Natural killer cell treated with Interleukin-12 subunit alpha and Interleukin-12 subunit beta and Interleukin-15 and Interleukin-18, amount 100 ng/mL, for 72 hours (primary cell): ENCODE measurements at regions not wholly inside any gene's neighbourhood (a gene's known extent, or its start where the extent isn't known, plus 50 kb on each side); places are given as distances from the start of the nearest gene placed in this dataset.

Experiments used
- ATAC-seq, 2 donors: fragments of 150-1000 bp; cut with Tn5 transposase in 1 of 2; sonication (Bioruptor Pico), chemical (Tn5 transposase) in 1 of 2; 2 replicates each; pipeline ENCODE4 v1.10.0; 2021
- DNase-seq: peaks from one replicate; pipeline ENCODE4 v3.0.0; 2022; ENCODE audit warnings: low spot score
- H3K27ac Mint-ChIP-seq, 2 donors: 1 replicate in 1 of 2; 2 replicates in 1 of 2; pipeline ENCODE4 v1.8.0; 2022; ENCODE audit warnings: mixed read lengths in 2 of 2, mild to moderate bottlenecking in 1 of 2, moderate library complexity in 1 of 2
- H3K27me3 Mint-ChIP-seq, 2 donors: 1 replicate in 1 of 2; 2 replicates in 1 of 2; pipeline ENCODE4 v1.8.0; 2022; ENCODE audit warnings: mixed read lengths in 2 of 2
- H3K36me3 Mint-ChIP-seq: one replicate; pipeline ENCODE4 v1.8.0; 2022; ENCODE audit warnings: mixed read lengths
- H3K4me1 Mint-ChIP-seq, 2 donors: 1 replicate in 1 of 2; 2 replicates in 1 of 2; pipeline ENCODE4 v1.8.0; 2022; ENCODE audit warnings: low read depth in 2 of 2, mixed read lengths in 2 of 2, mild to moderate bottlenecking in 1 of 2
- H3K4me3 Mint-ChIP-seq: one replicate; pipeline ENCODE4 v1.8.0; 2022; ENCODE audit warnings: mixed read lengths
- H3K9me3 Mint-ChIP-seq: 2 replicates; pipeline ENCODE4 v1.8.0; 2022; ENCODE audit warnings: mixed read lengths

DNA sequence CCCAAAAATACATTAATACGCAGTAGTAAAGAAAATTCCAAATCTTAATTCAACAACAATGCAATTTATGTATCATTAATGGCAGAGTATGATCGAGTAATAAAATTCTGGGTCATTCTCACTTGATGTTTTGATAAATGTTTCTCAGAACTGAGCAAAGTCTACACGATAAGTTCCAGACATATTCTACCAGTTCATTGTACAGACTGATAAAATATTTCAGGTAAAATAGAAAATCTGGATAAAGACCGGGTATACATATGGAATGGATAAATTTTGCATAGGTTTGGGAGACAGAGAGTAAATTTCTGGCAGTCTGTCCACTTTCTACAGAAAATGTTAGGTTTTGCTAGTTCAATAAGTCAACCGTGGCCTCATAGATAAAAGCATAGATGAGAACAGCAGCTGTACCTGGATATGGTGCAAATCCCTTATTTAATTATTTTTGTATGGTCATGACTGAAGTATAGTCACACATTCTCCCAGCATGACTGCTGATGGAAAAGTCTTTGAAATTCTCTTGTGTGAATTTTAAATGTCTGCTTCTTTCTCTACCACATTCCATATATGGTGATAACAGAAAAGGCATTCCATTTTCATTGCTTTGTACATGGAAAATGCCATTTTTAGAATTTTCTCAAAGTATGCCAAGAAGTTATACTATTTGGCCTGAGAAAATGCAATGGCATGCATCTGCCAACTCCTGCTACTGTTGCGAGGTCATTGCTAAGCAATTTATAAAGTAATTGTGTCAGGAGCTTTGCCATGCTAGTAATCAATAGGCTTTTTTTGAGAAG, 301.9 kb upstream of the ARSJ start:
- H3K27ac Mint-ChIP-seq: no peak overlapping the region
- H3K4me3 Mint-ChIP-seq: no peak overlapping the region
- ATAC-seq: no peak
- no peaks in the 10 kb centered on the region for H3K27me3 Mint-ChIP-seq
- no peaks in the 10 kb centered on the region for H3K36me3 Mint-ChIP-seq
- H3K9me3 Mint-ChIP-seq: no peaks in the 10 kb centered on the region
- DNase-seq: no peak
- H3K4me1 Mint-ChIP-seq: no peaks in the 10 kb centered on the region

DNA sequence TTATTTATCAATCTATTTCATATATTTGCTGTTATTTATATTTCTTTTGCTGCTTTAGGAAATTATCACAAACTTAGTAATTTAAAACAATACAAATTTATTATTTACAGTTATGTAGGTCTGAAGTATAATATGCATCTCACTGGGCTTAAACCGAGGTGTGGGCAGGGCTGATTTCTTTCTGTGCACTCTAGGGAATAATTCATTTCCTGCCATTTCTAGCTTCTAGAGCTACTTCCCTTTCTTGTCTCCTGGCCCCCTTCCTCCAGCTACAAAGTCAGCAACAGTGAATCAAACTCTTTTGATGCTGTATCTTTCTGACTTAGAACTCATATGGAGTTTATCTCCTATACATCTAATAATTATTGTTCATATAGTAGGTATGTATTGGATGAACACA, 303.5 kb upstream of the ARSJ start:
- Mint-ChIP-seq H3K4me1 (no peaks in the 10 kb centered on the region), H3K36me3 (peaks cover under 1% of the 10 kb centered on the region), H3K9me3 (no peaks in the 10 kb centered on the region), H3K4me3 (no peak overlapping the region), H3K27ac (no peak overlapping the region), H3K27me3 (no peaks in the 10 kb centered on the region)
- DNase-seq: no peak
- no peak for ATAC-seq

DNA sequence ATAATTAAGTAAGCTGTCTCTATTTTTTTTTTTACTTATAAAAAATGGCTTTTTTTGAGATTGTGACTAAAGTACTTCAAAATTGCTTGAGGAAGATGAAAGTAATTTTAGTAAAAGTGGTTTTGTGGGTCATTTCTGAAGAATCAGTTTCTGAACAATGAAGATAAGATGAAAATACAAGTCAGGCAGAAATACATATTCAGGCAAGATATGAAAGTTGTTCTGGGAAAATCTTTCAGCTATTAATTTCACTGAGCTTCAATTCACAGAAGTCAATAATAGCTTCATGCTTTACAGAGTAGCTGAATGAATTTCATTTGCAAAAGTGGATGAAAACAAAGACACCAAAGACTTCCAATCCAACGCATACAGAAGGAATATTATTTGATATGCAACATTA, 305.2 kb upstream of the ARSJ start:
- no peak overlapping the region for H3K27ac Mint-ChIP-seq
- H3K9me3 Mint-ChIP-seq: peaks cover 5% of the 10 kb centered on the region
- DNase-seq (no peak), ATAC-seq (no peak)
- H3K36me3 Mint-ChIP-seq: peaks cover 6% of the 10 kb centered on the region
- no peaks in the 10 kb centered on the region for H3K4me1 Mint-ChIP-seq
- no peaks in the 10 kb centered on the region for H3K27me3 Mint-ChIP-seq
- H3K4me3 Mint-ChIP-seq: no peak overlapping the region

DNA sequence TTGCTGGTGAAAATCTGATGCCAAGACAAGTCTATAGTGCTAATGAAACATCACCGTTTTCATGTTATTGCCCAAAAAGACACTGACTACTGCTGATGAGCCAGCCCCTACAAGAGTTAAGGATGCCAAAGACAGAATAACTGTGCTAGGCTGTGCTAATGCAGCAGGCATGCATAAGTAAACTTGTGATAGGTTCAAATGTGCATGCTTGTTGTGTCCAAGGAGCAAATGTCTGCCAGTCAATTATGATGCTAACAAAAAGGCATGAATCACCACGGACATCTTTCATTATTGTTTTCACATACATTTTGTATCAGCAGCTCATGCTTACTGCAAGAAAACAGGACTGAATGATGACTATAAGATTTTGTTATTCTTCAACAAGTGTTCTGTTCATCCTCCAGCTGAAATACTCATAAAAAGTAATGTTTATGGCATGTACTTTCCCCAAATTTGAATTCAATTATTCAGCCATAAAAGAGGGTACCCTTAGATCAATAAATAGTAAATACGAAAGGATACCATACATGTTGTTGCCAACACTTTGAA, 306.9 kb upstream of the ARSJ start:
- no peak overlapping the region for H3K27ac Mint-ChIP-seq
- ATAC-seq (no peak), DNase-seq (no peak)
- H3K27me3 Mint-ChIP-seq: no peaks in the 10 kb centered on the region
- peaks cover 6% of the 10 kb centered on the region for H3K36me3 Mint-ChIP-seq
- H3K9me3 Mint-ChIP-seq: peaks cover 10% of the 10 kb centered on the region
- no peak overlapping the region for H3K4me3 Mint-ChIP-seq
- no peaks in the 10 kb centered on the region for H3K4me1 Mint-ChIP-seq

DNA sequence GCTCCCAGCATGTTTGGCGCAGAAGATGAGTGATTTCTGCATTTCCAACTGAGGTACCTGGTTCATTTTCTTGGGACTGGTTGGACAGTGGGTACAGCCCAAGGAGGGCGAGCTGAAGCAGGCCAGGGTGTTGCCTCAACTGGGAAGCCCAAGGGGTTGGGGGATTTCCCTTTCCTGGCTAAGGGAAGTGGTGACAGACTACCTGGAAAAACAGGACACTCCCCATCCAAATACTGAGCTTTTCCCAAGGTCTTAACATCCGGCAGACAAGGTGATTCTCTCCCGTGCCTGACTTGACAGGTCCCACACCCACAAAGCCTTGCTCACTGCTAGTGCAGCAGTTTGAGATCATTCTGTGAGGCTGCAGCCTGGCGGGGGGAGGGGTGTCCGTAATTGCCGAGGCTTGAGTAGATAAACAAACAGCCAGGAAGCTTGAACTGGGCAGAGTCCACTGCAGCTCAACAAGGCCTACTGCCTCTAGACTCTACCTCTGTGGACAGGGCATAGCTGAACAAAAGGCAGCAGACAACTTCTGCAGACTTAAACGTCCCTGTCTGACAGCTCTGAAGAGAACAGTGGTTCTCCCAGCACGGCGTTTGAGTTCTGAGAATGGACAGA, 307.7 kb upstream of the ARSJ start:
- Mint-ChIP-seq H3K4me3 (no peak overlapping the region), H3K4me1 (no peaks in the 10 kb centered on the region)

DNA sequence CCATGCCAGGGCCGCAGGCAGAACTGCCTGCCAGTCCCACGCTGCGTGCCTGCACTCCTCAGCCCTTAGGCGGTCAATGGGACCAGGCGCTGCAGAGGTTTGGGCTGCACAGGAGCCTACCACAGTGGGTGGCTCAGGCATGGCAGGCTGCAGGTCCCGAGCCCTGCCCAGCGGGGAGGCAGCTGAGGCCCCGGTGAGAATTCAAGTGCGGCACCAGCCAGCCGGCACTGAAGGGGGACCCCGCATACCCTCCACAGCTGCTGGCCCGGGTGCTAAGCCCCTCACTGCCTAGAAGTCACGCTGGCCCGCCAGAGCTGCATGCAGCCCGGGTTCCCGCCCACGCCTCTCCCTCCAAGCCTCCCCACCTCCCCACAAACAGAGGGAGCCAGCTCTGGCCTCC, 302.5 kb upstream of the UGT8 start:
- Mint-ChIP-seq H3K27ac (no peak overlapping the region), H3K4me1 (no peaks in the 10 kb centered on the region), H3K4me3 (no peak overlapping the region), H3K9me3 (peaks cover 8% of the 10 kb centered on the region), H3K27me3 (no peaks in the 10 kb centered on the region), H3K36me3 (no peaks in the 10 kb centered on the region)
- DNase-seq: no peak
- ATAC-seq: peak in 1 of 2 donors; percentile 15

More for the DNA sequence above, 307.7 kb upstream of the ARSJ start:
- H3K9me3 Mint-ChIP-seq: peaks cover 11% of the 10 kb centered on the region
- no peak overlapping the region for H3K27ac Mint-ChIP-seq
- ATAC-seq: no peak
- H3K36me3 Mint-ChIP-seq: peaks cover 6% of the 10 kb centered on the region
- H3K27me3 Mint-ChIP-seq: no peaks in the 10 kb centered on the region
- DNase-seq: no peak

DNA sequence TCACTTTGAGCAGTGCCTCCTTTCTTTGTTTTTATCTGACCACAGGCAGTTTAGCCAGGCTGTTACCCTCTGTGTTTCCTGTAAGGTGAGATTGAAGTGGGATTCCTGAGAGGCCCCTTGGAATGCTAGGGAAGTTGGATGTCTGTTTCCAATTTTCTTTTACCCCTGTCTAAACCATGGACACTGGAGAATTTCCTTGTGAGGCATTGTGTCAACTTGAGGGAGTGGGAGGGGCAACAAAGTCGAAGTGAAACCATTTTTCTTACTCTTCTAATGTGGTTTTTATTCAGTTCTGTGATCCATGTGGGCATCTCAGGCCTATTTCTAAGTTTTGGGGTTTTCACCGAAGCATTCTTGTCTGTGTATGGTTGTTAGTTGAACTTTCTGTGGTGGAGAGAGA, 296.1 kb upstream of the UGT8 start:
- no peaks in the 10 kb centered on the region for H3K4me1 Mint-ChIP-seq
- H3K4me3 Mint-ChIP-seq: no peak overlapping the region
- DNase-seq: no peak
- H3K27ac Mint-ChIP-seq: no peak overlapping the region
- no peaks in the 10 kb centered on the region for H3K36me3 Mint-ChIP-seq
- H3K9me3 Mint-ChIP-seq: peaks cover 9% of the 10 kb centered on the region
- ATAC-seq: no peak
- H3K27me3 Mint-ChIP-seq: no peaks in the 10 kb centered on the region

DNA sequence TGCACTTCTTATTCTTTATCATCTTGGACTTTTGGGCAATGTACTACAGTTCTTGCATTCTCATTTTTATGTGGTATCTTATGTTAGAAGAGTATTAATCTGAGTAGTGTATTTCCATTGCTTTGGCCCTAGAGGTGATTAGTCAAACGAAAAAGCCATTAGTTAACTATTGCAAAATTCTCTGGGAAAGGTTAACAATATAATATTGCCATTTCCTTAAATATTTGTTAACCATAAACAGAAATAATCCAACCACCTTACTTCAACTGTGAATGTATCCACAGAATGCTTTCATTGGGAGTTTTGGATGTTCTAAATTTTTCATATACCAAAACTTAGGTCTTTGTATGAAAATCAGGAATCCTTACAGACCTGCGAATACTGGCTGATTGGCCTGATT, 294.6 kb upstream of the UGT8 start:
- Mint-ChIP-seq H3K27me3 (no peaks in the 10 kb centered on the region), H3K36me3 (no peaks in the 10 kb centered on the region), H3K27ac (no peak overlapping the region), H3K9me3 (peaks cover 11% of the 10 kb centered on the region), H3K4me3 (no peak overlapping the region), H3K4me1 (no peaks in the 10 kb centered on the region)
- DNase-seq: no peak
- ATAC-seq: no peak

DNA sequence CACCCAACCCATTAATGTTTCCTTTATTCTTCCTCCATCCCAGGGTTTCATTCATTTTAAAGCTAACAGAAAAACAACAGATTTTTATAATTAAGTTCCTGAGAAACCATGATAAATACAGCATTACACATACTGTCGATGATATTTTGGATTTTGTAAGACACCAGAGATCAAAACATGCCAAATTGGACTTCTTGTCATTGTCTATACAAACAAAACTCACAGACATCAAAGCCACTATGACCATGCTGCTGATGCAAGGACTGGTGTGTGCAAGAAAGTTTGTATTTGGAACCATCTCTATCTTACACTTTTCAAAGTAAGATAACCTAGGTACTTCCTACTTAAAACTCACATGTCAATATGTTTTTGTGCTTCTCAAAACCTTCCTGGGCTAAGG, 294.0 kb upstream of the UGT8 start:
- no peaks in the 10 kb centered on the region for H3K36me3 Mint-ChIP-seq

DNA sequence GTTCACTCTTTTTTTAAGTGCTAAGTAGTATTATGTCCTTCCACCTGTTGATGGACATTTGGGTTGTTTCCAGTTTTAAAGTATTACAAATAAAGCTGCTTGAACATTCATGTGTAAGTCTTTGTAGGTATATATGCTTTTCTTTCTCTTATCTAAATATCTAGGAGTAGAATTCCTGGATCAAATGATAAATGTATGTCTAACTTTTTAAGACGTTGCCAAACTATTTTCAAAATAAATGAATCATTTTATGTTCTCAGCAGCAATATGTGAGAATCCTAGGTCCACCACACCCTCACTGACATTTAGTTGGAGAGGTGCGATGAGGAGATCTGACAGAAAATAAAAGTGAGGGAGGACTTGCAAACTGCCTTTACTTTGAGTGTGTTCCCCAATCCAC, 291.7 kb upstream of the UGT8 start:
- no peak overlapping the region for H3K27ac Mint-ChIP-seq
- H3K27me3 Mint-ChIP-seq: no peaks in the 10 kb centered on the region
- H3K4me1 Mint-ChIP-seq: no peaks in the 10 kb centered on the region
- no peak overlapping the region for H3K4me3 Mint-ChIP-seq
- peaks cover 6% of the 10 kb centered on the region for H3K9me3 Mint-ChIP-seq
- DNase-seq (no peak), ATAC-seq (no peak)
- no peaks in the 10 kb centered on the region for H3K36me3 Mint-ChIP-seq

More for the DNA sequence above, 294.0 kb upstream of the UGT8 start:
- Mint-ChIP-seq H3K27me3 (no peaks in the 10 kb centered on the region), H3K27ac (no peak overlapping the region), H3K4me1 (no peaks in the 10 kb centered on the region), H3K9me3 (peaks cover 11% of the 10 kb centered on the region), H3K4me3 (no peak overlapping the region)
- no peak for ATAC-seq
- DNase-seq: no peak

DNA sequence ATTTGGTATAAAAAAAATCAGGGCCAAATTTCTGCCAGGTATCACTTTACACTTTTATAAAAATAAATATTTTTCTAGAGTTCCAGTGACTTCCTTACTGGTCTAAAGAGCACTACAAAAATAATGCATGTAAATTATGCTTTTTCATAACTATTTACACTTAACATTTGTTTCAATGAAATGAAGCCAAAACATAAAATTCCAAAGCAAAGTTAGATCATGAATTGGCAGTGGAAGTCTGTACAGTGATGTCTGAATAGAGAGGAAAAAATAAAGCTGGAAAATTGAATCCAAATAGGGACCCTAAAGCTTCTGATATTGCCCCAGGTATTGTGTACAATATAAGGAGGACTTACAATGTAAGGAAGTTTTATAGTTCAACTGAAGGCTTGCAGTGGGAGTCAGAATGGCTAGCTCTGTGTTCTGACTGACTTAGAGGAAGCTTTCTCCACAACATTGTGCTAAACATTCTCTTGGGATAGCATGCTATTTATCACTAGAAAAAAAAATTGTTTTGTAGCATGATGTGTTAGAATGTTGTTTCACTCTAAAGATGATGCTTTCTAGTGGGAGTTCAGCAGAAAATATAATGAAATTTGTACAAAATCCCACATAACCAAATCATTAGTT, 288.2 kb upstream of the UGT8 start:
- ATAC-seq (no peak), DNase-seq (no peak)
- H3K36me3 Mint-ChIP-seq: no peaks in the 10 kb centered on the region
- H3K27ac Mint-ChIP-seq: no peak overlapping the region
- H3K9me3 Mint-ChIP-seq: peaks cover 2% of the 10 kb centered on the region
- no peaks in the 10 kb centered on the region for H3K4me1 Mint-ChIP-seq
- no peak overlapping the region for H3K4me3 Mint-ChIP-seq
- no peaks in the 10 kb centered on the region for H3K27me3 Mint-ChIP-seq

DNA sequence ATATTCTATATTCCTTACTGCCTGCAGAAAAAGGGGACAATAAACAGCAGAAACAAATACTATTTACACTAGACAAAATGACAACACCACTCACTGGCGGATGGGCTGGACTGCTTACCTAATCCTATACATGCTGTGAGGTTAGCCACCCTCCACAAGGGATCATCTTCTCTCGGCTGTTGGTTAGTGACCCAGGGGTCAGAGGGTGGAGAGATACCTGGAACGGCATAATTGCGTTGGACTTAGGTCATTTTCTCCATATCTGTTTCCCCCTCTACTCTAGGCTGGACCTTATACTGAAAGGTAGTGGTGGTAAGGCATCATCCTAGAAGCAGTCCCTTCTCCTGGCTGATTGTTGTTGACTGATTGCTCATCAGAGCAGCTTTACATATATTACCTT, 286.8 kb upstream of the UGT8 start:
- ATAC-seq: peak in 1 of 2 donors; percentile 11
- Mint-ChIP-seq H3K27me3 (no peaks in the 10 kb centered on the region), H3K9me3 (peaks cover 2% of the 10 kb centered on the region), H3K36me3 (no peaks in the 10 kb centered on the region), H3K4me3 (no peak overlapping the region), H3K4me1 (no peaks in the 10 kb centered on the region), H3K27ac (no peak overlapping the region)
- no peak for DNase-seq

DNA sequence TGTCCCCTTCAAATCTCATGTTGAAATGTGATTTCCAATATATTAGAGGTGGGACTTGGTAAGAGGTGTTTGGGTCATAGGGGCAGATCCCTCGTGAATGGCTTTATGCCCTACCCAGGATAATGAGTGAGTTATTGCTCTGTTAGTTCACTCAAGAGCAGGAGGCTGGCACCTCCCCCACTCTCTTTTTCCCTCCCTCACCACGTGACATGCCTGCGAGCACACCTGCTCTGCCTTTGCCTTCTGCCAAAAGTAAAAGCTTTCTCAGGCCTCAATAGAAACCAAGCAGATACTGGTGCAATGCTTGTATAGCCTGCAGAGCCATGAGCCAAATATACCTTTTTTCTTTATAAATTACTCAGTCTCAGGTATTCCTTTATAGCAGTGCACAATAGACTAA, 286.3 kb upstream of the UGT8 start:
- Mint-ChIP-seq H3K9me3 (peaks cover 2% of the 10 kb centered on the region), H3K4me1 (no peaks in the 10 kb centered on the region)
- ATAC-seq: no peak

DNA sequence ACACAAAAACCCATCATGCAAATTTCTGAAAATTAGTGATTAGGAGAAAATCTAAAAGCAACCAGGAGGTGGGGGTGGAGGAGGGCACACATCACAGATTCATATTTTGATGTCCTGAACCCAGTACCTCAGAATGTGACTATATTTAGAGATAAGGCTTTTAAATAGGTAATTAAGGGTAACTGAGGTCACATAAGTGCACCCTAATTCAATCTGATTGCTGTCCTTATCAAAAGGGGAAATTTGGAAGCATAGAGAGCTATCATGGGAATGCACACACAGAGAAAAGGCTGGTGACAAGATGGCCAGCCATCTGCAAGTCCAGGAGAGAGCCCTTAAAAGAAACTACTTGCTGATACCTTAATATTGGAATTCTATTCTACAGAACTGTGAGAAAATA, 281.8 kb upstream of the UGT8 start:
- H3K9me3 Mint-ChIP-seq: no peaks in the 10 kb centered on the region
- DNase-seq: no peak

More for the DNA sequence above, 286.3 kb upstream of the UGT8 start:
- H3K36me3 Mint-ChIP-seq: no peaks in the 10 kb centered on the region
- no peak overlapping the region for H3K4me3 Mint-ChIP-seq
- DNase-seq: no peak
- H3K27ac Mint-ChIP-seq: no peak overlapping the region
- no peaks in the 10 kb centered on the region for H3K27me3 Mint-ChIP-seq

More for the DNA sequence above, 281.8 kb upstream of the UGT8 start:
- no peak for ATAC-seq
- no peaks in the 10 kb centered on the region for H3K36me3 Mint-ChIP-seq
- no peaks in the 10 kb centered on the region for H3K4me1 Mint-ChIP-seq
- H3K27me3 Mint-ChIP-seq: no peaks in the 10 kb centered on the region
- no peak overlapping the region for H3K4me3 Mint-ChIP-seq
- H3K27ac Mint-ChIP-seq: no peak overlapping the region
